Keratinocyte (primary cell): ENCODE measurements at regions not wholly inside any gene's neighbourhood (a gene's known extent, or its start where the extent isn't known, plus 50 kb on each side); places are given as distances from the start of the nearest gene placed in this dataset.

Source experiments
- DNase-seq: peaks from one replicate; pipeline ENCODE4 v3.0.0-alpha.2; 2011; ENCODE audit warnings: low read depth, missing footprints, low spot score
- FAIRE-seq: peaks from 2 replicates; lab custom pipeline; 2011; peaks lifted over from hg19 to GRCh38; lab: Jason Lieb, UNC
- H2AFZ ChIP-seq: 2 replicates; pipeline ENCODE4 v1.6.0; 2012; ENCODE audit warnings: low read length, control low read depth, inconsistent platforms; ENCODE audit not compliant: control insufficient read depth
- H3K27ac ChIP-seq: 2 replicates; pipeline ENCODE4 v1.5.1; 2011; ENCODE audit warnings: low read length; ENCODE audit not compliant: control insufficient read depth, insufficient read depth
- H3K27me3 ChIP-seq: 3 replicates; pipeline ENCODE4 v1.6.0; 2011; ENCODE audit warnings: low read length; ENCODE audit not compliant: control insufficient read depth, insufficient read depth; ENCODE audit errors: extremely low read depth
- H3K36me3 ChIP-seq, 2 experiments: 2 replicates in 1 of 2; 3 replicates in 1 of 2; pipeline ENCODE4 v1.5.1; 2011; ENCODE audit warnings: low read length in 2 of 2, mild to moderate bottlenecking in 1 of 2; ENCODE audit not compliant: control insufficient read depth in 2 of 2, insufficient read depth in 2 of 2; ENCODE audit errors: extremely low read depth in 1 of 2
- H3K4me1 ChIP-seq: 3 replicates; pipeline ENCODE4 v1.5.1; 2011; ENCODE audit warnings: low read length; ENCODE audit not compliant: control insufficient read depth, insufficient read depth; ENCODE audit errors: extremely low read depth
- H3K4me2 ChIP-seq: 3 replicates; pipeline ENCODE4 v1.6.0; 2011; ENCODE audit warnings: low read depth, low read length; ENCODE audit not compliant: control insufficient read depth, insufficient read depth; ENCODE audit errors: extremely low read depth
- H3K4me3 ChIP-seq, 3 experiments: fragments of 200-600 bp in 1 of 3; sonication (generic) in 1 of 3; 2 replicates in 2 of 3; 3 replicates in 1 of 3; pipeline ENCODE4 v1.5.1; 2011 to 2016; ENCODE audit warnings: low read length in 3 of 3, mild to moderate bottlenecking in 3 of 3, control low read depth in 2 of 3, inconsistent platforms in 1 of 3, low read depth in 1 of 3, mixed read lengths in 1 of 3, mixed run types in 1 of 3, moderate library complexity in 1 of 3; ENCODE audit not compliant: control insufficient read depth in 2 of 3, insufficient read depth in 2 of 3; ENCODE audit errors: extremely low read depth in 1 of 3
- H3K79me2 ChIP-seq: 2 replicates; pipeline ENCODE4 v1.6.0; 2012; ENCODE audit warnings: low read length; ENCODE audit not compliant: control insufficient read depth, insufficient read depth
- H3K9ac ChIP-seq: 3 replicates; pipeline ENCODE4 v1.6.0; 2011; ENCODE audit warnings: low read length; ENCODE audit not compliant: control insufficient read depth, insufficient read depth; ENCODE audit errors: extremely low read depth
- H3K9me1 ChIP-seq: 3 replicates; pipeline ENCODE4 v1.6.0; 2011; ENCODE audit warnings: low read length; ENCODE audit not compliant: control insufficient read depth, insufficient read depth; ENCODE audit errors: extremely low read depth
- H3K9me3 ChIP-seq: 2 replicates; pipeline ENCODE4 v1.5.1; 2012; ENCODE audit warnings: low read depth, low read length; ENCODE audit not compliant: control insufficient read depth
- H4K20me1 ChIP-seq: 3 replicates; pipeline ENCODE4 v1.6.0; 2011; ENCODE audit warnings: low read length; ENCODE audit not compliant: control insufficient read depth, insufficient read depth; ENCODE audit errors: extremely low read depth
- CTCF ChIP-seq, 3 experiments: IDR thresholded peaks in 1 of 3; conservative IDR thresholded peaks in 1 of 3; optimal IDR thresholded peaks in 1 of 3; 2 replicates in 2 of 3; 3 replicates in 1 of 3; pipeline versions ENCODE3 to v1.5.1; 2011; ENCODE audit warnings: low read length in 3 of 3, mild to moderate bottlenecking in 3 of 3, moderate library complexity in 2 of 3, control low read depth in 1 of 3, inconsistent platforms in 1 of 3; ENCODE audit not compliant: insufficient read depth in 2 of 3; ENCODE audit errors: extremely low read depth in 1 of 3
- EZH2 ChIP-seq: IDR thresholded peaks from one replicate; pipeline ENCODE4 v1.6.1; 2012; ENCODE audit warnings: inconsistent platforms, mild to moderate bottlenecking, low read length, moderate library complexity
- dilution Hi-C: fragments of 300-500 bp; cut with MboI; formaldehyde crosslinking; loops from one replicate; pipeline ENCODE4 v1.7.0; 2020; ENCODE audit warnings: low sequenced_read_pairs; ENCODE audit not compliant: extremely low pct_ligation_motif_present

- dilution Hi-C loops = no loop called here
- Histone ChIP-seq H3K27ac (no peak overlapping the region), H3K4me1 (peaks cover 4% of the 10 kb centered on the region), H3K4me2 (no peak overlapping the region), H3K9me3 (no peaks in the 10 kb centered on the region), H4K20me1 (no peaks in the 10 kb centered on the region), H3K9me1 (no peaks in the 10 kb centered on the region), H3K27me3 (no peaks in the 10 kb centered on the region), H2AFZ (no peak overlapping the region), H3K9ac (no peak overlapping the region), H3K4me3 (no peak overlapping the region), H3K79me2 (no peaks in the 10 kb centered on the region), H3K36me3 (no peaks in the 10 kb centered on the region)
- DNase-seq (no peak), FAIRE-seq (no peak)
- TF ChIP-seq CTCF (optimal IDR thresholded peaks at IDR 0.05 in 1 of 3, IDR thresholded peaks at IDR 0.05 in 1 of 3, conservative IDR thresholded peaks at IDR 0.05 in 1 of 3; ENCODE audit: extremely low read depth in 1 of 3, insufficient read depth in 2 of 3, low read length in 3 of 3) (no peak), EZH2 (no peak)
Measured at GRCh38 chr15:81749716-81750375, 296.0 kb downstream of the MEX3B start.

- Histone ChIP-seq H3K9me1 (no peaks in the 10 kb centered on the region), H2AFZ (no peak overlapping the region), H3K27ac (no peak overlapping the region), H4K20me1 (no peaks in the 10 kb centered on the region), H3K27me3 (no peaks in the 10 kb centered on the region), H3K79me2 (no peaks in the 10 kb centered on the region), H3K36me3 (no peaks in the 10 kb centered on the region), H3K9ac (no peak overlapping the region), H3K4me2 (no peak overlapping the region), H3K9me3 (no peaks in the 10 kb centered on the region), H3K4me1 (peaks cover 2% of the 10 kb centered on the region), H3K4me3 (no peak overlapping the region)
- FAIRE-seq (no peak), DNase-seq (no peak)
- TF ChIP-seq CTCF (optimal IDR thresholded peaks at IDR 0.05 in 1 of 3, IDR thresholded peaks at IDR 0.05 in 1 of 3, conservative IDR thresholded peaks at IDR 0.05 in 1 of 3; ENCODE audit: extremely low read depth in 1 of 3, insufficient read depth in 2 of 3, low read length in 3 of 3) = no peak
- TF ChIP-seq EZH2 = no peak
- dilution Hi-C loops = no loop called here
Measured at GRCh38 chr15:81747482-81747881, 298.3 kb downstream of the MEX3B start.
